Hematopoietic multipotent progenitor cell treated with erythropoietin and hydrocortisone succinate and interleukin-3 and kit ligand, for 8 days (in vitro differentiated cells): ENCODE measurements at regions not wholly inside any gene's neighbourhood (a gene's known extent, or its start where the extent isn't known, plus 50 kb on each side); places are given as distances from the start of the nearest gene placed in this dataset.
"Not testable (repeated sequence)": the region's sequence is repeated elsewhere in the genome, so short reads cannot be mapped to it uniquely, and the experiment has no call there.

Source experiments
- DNase-seq: peaks from one replicate; pipeline ENCODE4 v3.0.0-alpha.2; 2015

- DNase-seq = no peak
Observed at GRCh38 chr14:41280745-41281144, 325.9 kb upstream of the LRFN5 start.

GRCh38 chr14:41277450-41277849 is 329.2 kb upstream of the LRFN5 start:
- DNase-seq = no peak

- no peak for DNase-seq
Observed at GRCh38 chr14:41257476-41257875, 349.2 kb upstream of the LRFN5 start.

- DNase-seq = no peak
Observed at GRCh38 chr14:41235466-41235865, 371.2 kb upstream of the LRFN5 start.

- no peak for DNase-seq
Observed at GRCh38 chr14:41230683-41231082, 376.0 kb upstream of the LRFN5 start.

- no peak for DNase-seq
Observed at GRCh38 chr14:41229824-41230223, 376.9 kb upstream of the LRFN5 start.

GRCh38 chr14:41225433-41225832 is 381.2 kb upstream of the LRFN5 start:
- no peak for DNase-seq

- DNase-seq = no peak
Observed at GRCh38 chr14:41222581-41222980, 384.1 kb upstream of the LRFN5 start.

- DNase-seq = not testable (repeated sequence)
Observed at GRCh38 chr14:41214978-41215377, 391.7 kb upstream of the LRFN5 start.

GRCh38 chr14:41201696-41202095 is 405.0 kb upstream of the LRFN5 start:
- DNase-seq = no peak

GRCh38 chr14:41187868-41188267 is 418.8 kb upstream of the LRFN5 start:
- DNase-seq = no peak

GRCh38 chr14:41171045-41171444 is 435.6 kb upstream of the LRFN5 start:
- DNase-seq = no peak

- DNase-seq = no peak
Observed at GRCh38 chr14:41167040-41167439, 439.6 kb upstream of the LRFN5 start.

GRCh38 chr14:41154143-41154807 is 452.4 kb upstream of the LRFN5 start:
- DNase-seq = no peak

GRCh38 chr14:41146391-41146790 is 460.3 kb upstream of the LRFN5 start:
- DNase-seq = no peak

- no peak for DNase-seq
Observed at GRCh38 chr14:41144370-41144769, 462.3 kb upstream of the LRFN5 start.

- DNase-seq = no peak
Observed at GRCh38 chr14:41137741-41138140, 468.9 kb upstream of the LRFN5 start.

GRCh38 chr14:41130274-41130673 is 476.4 kb upstream of the LRFN5 start:
- DNase-seq = no peak

- no peak for DNase-seq
Observed at GRCh38 chr14:41120402-41120801, 486.3 kb upstream of the LRFN5 start.

- no peak for DNase-seq
Observed at GRCh38 chr14:41096131-41096530, 510.5 kb upstream of the LRFN5 start.

- no peak for DNase-seq
Observed at GRCh38 chr14:41087056-41087455, 519.6 kb upstream of the LRFN5 start.

- DNase-seq = no peak
Observed at GRCh38 chr14:41073544-41073943, 533.1 kb upstream of the LRFN5 start.

- no peak for DNase-seq
Observed at GRCh38 chr14:41072776-41073175, 533.9 kb upstream of the LRFN5 start.

- no peak for DNase-seq
Observed at GRCh38 chr14:41071351-41071750, 535.3 kb upstream of the LRFN5 start.

GRCh38 chr14:41062826-41063225 is 543.9 kb upstream of the LRFN5 start:
- DNase-seq = no peak

- DNase-seq = no peak
Observed at GRCh38 chr14:41055589-41055988, 551.1 kb upstream of the LRFN5 start.
